Heart left ventricle (tissue), 13 donors: ENCODE measurements at regions not wholly inside any gene's neighbourhood (a gene's known extent, or its start where the extent isn't known, plus 50 kb on each side); places are given as distances from the start of the nearest gene placed in this dataset.

Experiments used
- POLR2A ChIP-seq, 2 donors: fragments of 450-650 bp; IDR thresholded peaks; one replicate each; pipeline ENCODE4 v1.6.1; 2017; ENCODE audit warnings: antibody characterized with exemption in 2 of 2, mild to moderate bottlenecking in 2 of 2, moderate library complexity in 2 of 2
- TF ChIP-seq, protein P1 (sequence below), 12 donors: fragments of 200-600 bp; sonication (generic) in 4 of 12; IDR thresholded peaks; one replicate each; pipeline versions ENCODE4 v1.5.0 to v1.8.0; 2018 to 2022; ENCODE audit warnings: antibody characterized with exemption in 12 of 12, mild to moderate bottlenecking in 5 of 12
- donor health status: ischemic (EF 13 %, LVEDD 7.1; RV severe dilation, severe dysfunction).
- donor health status: DM: no; HTN: yes; CAD: no.
- donor health status: DM: no; HTN: no; CAD: no.
- donor health status: ischemic (EF 25% LVEDD 6.9; RV normal size, moderate dysfunction).
- donor health status: ischemic (EF 25% LVEDD 5.7; RV mildly dilated, moderate dysfunction).
- donor health status: ischemic (EF 35%, LVEDD 5.7; RV mildly dilated, moderate dysfunction).
- donor health status: nonischemic (EF 11% LVEDD 7.7; RV severe dilation, severe dysfunction).
- donor health status: DM: yes; HTN: yes; CAD: no.
- donor health status: PGD.
- donor health status: ischemic (EF 29% LVEDD 5.4; RV normal size, mild dysfunction).
- donor health status: nonischemic (EF 23%, LVEDD 6.1; RV moderate dilation, normal function).

DNA sequence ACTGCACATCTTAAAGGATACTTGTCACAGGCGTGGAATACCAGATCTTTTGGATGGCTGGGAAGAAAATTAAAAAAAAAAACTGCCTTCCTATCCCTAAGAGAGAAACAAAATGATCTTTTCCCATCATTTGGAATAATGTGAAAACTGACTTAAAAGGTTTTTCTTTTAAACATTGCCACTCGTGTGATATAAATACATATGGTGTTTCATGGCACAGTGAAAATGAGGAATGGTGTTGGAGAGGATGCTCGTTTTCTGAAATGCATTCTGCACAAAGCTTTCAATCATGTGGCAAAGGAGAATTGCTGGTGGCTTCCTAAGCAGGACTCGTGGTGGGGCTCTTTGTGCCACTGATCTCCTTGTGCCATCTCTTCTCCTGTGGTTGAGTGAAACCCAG lies 74.9 kb upstream of the LRRC4C start:
- TF ChIP-seq, protein P1, sequence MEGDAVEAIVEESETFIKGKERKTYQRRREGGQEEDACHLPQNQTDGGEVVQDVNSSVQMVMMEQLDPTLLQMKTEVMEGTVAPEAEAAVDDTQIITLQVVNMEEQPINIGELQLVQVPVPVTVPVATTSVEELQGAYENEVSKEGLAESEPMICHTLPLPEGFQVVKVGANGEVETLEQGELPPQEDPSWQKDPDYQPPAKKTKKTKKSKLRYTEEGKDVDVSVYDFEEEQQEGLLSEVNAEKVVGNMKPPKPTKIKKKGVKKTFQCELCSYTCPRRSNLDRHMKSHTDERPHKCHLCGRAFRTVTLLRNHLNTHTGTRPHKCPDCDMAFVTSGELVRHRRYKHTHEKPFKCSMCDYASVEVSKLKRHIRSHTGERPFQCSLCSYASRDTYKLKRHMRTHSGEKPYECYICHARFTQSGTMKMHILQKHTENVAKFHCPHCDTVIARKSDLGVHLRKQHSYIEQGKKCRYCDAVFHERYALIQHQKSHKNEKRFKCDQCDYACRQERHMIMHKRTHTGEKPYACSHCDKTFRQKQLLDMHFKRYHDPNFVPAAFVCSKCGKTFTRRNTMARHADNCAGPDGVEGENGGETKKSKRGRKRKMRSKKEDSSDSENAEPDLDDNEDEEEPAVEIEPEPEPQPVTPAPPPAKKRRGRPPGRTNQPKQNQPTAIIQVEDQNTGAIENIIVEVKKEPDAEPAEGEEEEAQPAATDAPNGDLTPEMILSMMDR (IDR thresholded peaks at IDR 0.05) = no peak
- no peak for TF ChIP-seq POLR2A (IDR thresholded peaks at IDR 0.05)
